SW480 (cell line): ENCODE measurements at regions not wholly inside any gene's neighbourhood (a gene's known extent, or its start where the extent isn't known, plus 50 kb on each side); places are given as distances from the start of the nearest gene placed in this dataset.

Experiments used
- DNase-seq: peaks from one replicate; pipeline ENCODE4 v3.0.0-alpha.2; 2016; ENCODE audit warnings: low spot score

DNA sequence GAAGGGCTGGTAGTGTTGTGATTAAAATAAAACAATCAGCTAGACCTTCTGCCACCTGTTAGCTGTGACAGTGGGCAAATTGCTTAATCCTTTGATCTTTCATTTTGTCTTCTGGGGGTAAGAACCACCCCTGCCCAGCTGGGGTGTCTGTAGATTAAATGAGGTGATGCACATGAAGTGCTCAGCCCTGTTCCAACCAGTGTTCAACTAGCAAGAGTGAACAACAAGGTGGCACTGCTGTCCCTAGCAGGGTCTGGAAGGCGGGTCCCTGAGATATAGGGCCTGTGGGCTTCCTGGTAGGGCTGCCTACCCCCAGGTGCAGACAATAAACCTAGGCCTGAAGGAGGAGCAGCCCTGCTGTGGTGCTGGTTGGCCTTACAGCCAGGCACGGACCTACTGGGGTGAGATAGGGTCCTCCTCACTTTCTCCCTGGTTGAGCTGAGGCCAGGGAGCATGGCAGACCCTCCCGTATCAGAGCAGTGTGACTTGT, 60.6 kb downstream of the ARL6IP4 start:
- DNase-seq = no peak

DNA sequence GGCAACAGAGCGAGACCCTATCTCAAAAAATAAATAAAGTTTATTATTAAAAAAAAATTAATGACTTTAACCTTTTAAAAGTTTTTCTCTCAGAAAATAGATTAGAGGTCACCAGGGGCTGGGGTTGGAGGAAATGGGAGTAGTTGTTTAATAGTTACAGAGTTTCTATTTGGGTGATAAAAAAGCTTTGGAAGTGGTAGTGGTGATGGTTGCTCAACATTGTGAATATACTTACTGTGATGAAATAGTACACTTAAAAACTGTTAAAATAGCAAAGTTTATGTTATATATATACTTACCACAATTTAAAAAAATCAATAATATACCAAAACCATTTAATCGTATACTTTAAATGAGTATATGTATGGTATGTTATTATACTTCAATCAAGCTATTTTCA, 59.6 kb downstream of the ARL6IP4 start:
- no peak for DNase-seq

DNA sequence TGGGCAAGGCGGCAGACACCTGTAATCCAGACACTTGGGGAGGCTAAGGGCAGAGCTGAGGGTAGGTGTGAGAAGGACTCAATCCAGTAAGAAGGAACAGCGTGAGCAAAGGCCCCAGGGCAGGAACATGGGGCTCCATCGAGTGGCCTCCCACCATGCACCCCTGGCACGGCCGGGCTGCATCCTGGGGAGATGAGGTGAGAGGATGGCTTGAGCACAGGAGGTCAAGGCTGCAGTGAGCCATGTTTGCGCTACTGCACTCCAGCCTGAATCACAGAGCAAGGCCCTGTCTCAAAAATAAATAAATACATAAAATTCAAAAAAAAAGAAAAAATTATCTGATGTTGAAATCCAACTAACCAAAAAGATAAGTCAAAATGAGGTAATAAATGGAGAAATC, 58.5 kb downstream of the ARL6IP4 start:
- no peak for DNase-seq

DNA sequence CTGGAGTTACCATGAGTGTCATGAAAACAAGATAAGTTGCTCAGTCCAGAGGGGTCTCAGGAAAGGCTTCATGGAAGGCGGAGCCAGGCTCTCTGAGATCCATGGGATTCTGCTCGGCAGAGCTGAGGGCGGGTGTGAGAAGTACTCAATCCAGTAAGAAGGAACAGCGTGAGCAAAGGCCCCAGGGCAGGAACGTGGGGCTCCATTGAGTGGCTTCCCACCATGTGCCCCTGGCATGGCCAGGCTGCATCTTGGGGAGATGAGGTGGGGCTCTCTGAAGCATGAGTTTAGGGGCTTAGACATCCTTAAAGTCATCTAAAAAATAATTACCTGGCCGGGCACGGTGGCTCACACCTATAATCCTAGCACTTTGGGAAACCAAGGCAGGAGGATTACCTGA, 58.0 kb downstream of the ARL6IP4 start:
- DNase-seq = no peak

DNA sequence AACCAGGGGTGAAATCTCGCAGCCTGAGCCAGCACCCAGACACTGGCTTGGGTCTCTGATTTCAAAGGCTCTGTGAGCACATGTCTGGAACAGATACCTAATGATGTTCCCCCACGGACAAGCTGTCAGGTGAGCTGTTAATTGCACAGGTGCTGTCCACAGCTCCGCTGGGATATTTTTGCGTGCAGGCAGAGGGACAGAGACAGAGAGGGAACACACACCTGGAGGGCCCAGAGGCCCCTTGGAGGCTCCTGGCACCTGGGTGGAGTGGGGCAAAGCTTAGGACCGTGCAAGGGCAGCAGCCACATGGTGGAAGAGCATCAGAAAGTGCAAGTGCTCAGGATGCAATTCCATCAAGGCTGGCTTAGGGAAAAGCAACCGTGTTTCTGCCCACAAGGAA, 57.3 kb downstream of the ARL6IP4 start:
- DNase-seq = no peak

DNA sequence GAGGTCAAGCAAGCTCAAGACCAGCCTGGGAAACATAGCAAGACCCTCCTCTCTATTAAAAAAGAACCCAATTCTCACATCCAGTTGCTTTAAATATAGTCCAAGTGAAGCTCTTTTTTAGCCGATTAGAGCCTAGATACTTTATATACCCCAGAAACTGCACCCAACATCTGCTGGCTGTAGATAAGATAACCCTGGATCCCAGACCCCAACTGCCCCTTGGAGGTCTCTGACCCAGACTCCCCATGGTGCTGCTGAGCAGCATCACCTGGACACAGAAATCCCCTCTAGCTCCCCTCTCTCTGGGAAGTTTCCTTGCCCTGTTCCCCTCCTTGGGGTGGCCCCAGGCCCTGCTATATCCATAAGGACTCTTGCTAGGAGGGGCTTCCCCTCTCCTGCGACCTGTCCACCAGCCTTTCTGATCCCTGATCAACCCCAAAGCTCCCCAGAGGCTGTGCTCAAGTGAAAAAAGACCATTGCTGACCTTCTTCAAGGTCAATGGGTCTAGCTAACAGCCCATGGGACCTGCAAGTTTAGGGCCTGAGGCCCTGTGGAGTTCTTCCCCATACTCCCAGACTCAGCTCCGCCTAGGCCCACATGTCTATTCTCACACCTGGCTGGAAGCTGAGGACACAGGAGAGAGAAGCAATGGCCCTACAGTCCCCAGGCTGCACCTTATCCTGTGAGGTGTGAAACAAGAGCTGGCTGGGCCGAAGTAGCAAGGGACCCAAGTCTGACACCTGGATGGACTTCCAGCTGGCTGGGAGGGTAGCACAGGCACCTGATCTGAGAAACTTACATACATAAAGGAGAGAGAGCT, 56.2 kb downstream of the ARL6IP4 start:
- DNase-seq = no peak

DNA sequence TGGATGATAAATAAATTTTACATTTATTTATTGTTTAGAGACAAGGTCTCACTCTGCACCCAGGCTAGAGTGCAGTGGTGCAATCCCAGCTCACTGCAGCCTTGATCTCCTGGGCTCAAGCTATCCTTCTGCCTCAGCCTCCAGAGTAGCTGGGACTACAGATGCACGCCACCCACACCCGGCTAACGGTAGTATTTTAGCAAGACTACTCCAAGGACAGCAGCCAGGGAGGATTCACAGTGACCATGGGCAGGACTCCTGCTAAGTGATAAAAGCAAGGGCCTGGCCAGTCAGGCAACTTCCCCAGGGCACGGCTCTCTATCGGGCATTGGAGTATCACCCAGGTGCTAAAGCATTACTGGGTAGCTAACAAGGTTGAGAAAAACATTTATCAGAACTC, 55.4 kb downstream of the ARL6IP4 start:
- DNase-seq = no peak

DNA sequence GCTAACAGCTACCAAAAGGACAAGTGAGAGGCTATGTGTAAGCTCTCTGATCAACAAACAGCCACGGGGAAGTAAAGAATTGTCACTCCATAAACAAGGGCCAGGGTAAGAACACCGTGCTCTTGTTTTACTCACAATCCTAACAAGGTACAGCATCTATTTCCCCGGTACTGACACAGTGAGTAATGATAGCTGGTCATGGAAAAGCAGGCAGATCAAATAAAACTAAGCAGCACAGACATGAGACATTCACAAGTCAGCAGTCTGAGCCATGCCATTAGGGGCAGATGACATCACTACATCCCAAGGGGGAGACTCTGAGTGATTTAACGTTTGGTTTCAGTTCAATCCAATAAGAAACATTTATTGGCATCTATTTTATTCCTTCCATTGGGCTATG, 54.4 kb downstream of the ARL6IP4 start:
- no peak for DNase-seq

DNA sequence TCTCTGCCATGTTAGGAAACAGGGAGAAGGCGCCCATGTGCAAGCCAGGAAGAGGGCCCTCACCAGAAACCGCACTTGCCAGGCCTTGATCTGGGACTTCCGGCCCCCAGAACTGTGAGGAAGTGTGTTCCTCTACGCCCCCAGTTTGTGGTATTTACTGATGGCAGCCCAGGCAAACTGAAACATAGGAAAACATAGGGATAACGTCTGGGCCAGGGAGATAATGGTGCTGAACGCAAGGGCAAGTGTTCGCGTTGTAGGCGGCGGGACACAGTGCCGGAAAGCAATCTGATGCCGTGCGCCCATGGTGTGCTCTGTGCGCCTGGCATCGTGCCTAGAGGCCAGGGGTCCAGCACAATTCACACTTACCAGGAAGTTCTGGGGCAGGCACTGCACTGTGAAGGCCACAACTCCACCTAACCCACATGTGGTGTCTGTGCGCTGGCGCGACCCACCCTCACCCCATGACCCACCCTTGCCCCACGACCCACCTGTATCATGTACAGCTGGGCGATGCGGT, 53.6 kb downstream of the ARL6IP4 start:
- no peak for DNase-seq

DNA sequence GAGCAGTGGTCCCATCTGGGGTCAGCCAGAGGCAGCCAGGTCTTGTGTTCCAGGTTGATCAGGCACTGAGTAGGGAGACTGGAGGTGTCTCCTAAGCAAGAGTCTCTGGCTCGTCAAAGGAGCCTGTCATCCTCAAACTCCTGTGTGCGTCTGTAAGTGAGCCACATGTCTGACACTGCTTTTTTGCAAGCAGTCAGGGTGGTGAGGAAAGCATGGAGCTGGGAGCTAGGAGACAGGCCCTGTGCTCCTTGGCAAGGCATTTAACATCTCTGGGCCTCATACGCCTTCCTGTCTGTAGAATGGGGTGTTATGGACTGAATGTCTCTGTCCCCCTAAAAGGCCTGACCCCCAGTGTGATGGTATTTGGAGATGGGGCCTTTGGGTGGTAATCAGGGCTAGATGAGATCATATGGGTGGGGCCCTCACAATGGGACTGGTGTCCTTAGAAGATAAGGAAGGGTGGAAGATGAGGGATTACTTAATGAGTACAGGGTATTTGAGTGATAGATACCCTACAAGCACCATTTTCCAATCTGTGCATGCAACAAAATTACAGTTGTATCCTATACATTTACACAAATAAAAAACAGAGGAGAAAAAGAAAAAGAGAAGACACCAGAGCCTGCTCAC, 53.0 kb downstream of the ARL6IP4 start:
- no peak for DNase-seq

DNA sequence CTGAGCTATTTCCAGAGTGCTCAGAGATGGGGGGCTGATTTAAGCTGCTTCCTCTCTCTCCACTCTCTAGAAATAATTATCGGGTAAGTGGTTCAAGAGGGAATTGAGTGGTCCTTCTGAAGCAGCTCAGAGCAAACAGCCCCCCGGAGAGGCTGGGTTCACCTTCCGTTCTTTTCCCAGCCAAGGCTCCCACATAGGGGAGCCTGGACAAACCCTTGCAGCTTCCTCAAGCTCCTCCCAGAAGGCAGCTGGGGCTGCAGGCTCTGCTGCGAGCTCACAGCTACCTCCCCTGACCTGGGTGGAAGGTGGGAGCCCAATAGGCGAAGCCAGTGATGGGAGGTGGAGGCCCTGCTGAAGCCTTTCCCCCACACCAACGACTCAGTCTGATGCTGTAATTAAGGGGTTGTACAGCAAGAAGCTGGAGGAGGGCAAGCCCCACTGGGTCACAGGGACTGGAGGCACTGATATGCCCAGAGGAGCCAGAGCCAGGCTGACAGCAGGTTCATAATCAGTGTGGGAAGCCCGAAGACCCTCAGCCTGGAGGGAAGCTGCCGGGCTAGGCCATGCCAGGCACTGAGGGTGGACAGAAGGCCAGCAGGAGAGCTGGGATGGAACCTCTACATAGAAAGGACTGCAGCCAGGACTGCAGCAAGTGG, 52.4 kb downstream of the ARL6IP4 start:
- DNase-seq = no peak
